ENCODE measurements at regions not wholly inside any gene's neighbourhood (a gene's known extent, or its start where the extent isn't known, plus 50 kb on each side); places are given as distances from the start of the nearest gene placed in this dataset.

DNA sequence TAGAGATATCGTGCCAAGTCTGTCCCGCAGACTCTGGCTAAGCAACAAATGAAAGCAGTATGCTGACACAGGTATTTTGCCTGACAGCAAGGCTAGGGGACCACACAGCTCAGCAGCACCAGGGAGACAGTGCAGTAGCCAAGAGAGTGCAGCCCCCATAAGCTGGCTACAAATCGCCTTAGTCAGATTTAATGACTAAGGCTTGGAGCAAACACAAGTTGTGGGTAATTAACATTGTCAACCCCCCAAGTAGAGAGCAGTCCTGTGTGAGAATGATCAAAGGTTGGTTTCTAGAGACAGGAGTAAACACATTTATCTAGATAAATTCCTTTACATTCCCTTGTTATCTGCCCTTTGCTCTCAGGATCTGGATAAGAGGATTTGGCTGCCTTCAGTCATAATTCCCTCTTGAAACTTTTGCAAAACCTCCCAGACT lies 1434.5 kb upstream of the CDH6 start:
- in situ Hi-C loops (cut with MboI; ENCODE audit: low pct_ligation_motif_present in 1 of 4, low pct_unique_long_range_greater_than_20kb in 1 of 4, low sequenced_read_pairs in 3 of 4) (no loop called here), intact Hi-C loops (cut with DNase I; ENCODE audit: low total_unique reads) (no loop called here)
- no peak overlapping the region for H3K27ac ChIP-seq
- no peaks in the 10 kb centered on the region for H3K36me3 ChIP-seq
- TF ChIP-seq, protein P1, sequence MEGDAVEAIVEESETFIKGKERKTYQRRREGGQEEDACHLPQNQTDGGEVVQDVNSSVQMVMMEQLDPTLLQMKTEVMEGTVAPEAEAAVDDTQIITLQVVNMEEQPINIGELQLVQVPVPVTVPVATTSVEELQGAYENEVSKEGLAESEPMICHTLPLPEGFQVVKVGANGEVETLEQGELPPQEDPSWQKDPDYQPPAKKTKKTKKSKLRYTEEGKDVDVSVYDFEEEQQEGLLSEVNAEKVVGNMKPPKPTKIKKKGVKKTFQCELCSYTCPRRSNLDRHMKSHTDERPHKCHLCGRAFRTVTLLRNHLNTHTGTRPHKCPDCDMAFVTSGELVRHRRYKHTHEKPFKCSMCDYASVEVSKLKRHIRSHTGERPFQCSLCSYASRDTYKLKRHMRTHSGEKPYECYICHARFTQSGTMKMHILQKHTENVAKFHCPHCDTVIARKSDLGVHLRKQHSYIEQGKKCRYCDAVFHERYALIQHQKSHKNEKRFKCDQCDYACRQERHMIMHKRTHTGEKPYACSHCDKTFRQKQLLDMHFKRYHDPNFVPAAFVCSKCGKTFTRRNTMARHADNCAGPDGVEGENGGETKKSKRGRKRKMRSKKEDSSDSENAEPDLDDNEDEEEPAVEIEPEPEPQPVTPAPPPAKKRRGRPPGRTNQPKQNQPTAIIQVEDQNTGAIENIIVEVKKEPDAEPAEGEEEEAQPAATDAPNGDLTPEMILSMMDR (IDR thresholded peaks at IDR 0.05) = no peak
- TF ChIP-seq POLR2AphosphoS5 (IDR thresholded peaks at IDR 0.05) (no peak), EP300 (IDR thresholded peaks at IDR 0.05; ENCODE audit: low read depth) (no peak)
- H3K4me1 ChIP-seq = no peaks in the 10 kb centered on the region
- H3K4me3 ChIP-seq = no peak overlapping the region
- no peaks in the 10 kb centered on the region for H3K27me3 ChIP-seq
- DNase-seq = no peak
- H3K9me3 ChIP-seq = no peaks in the 10 kb centered on the region
- 60 to 82% methylated on average over 2 to 3 of the region's 3 CpGs for WGBS, 2 donors (ENCODE audit: low coverage in 1 of 2)

DNA sequence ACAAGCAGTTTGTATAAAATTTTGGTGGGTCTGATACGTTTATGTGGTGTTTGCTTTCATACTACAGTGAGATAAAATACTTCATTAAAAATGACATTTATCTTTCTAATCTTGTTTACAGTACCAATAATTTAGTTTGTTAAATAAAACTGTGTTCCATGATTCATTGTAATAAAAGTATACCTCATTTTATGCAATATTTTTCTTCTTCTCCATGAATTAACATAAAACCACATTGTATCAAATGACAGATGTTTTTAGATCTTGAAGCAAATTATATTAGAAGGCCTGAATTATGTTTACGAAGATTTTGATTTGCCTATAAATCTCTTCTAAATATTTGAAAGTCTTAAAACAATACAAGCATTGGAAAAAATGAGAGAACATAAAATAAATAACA lies 1443.0 kb upstream of the CDH6 start:
- no peak for DNase-seq
- Histone ChIP-seq H3K4me3 (no peak overlapping the region), H3K9me3 (no peaks in the 10 kb centered on the region), H3K36me3 (no peaks in the 10 kb centered on the region), H3K27ac (no peak overlapping the region), H3K4me1 (no peaks in the 10 kb centered on the region), H3K27me3 (no peaks in the 10 kb centered on the region)
- intact Hi-C loops (cut with DNase I; ENCODE audit: low total_unique reads) (no loop called here), in situ Hi-C loops (cut with MboI; ENCODE audit: low pct_ligation_motif_present in 1 of 4, low pct_unique_long_range_greater_than_20kb in 1 of 4, low sequenced_read_pairs in 3 of 4) (no loop called here)
- TF ChIP-seq EP300 (IDR thresholded peaks at IDR 0.05; ENCODE audit: low read depth) = no peak
- TF ChIP-seq POLR2AphosphoS5 (IDR thresholded peaks at IDR 0.05) = no peak
- no peak for TF ChIP-seq POLR2A (IDR thresholded peaks at IDR 0.05)
- TF ChIP-seq, protein P1 (IDR thresholded peaks at IDR 0.05) = no peak
- 29 to 46% methylated on average over 2 of the region's 2 CpGs for WGBS, 2 donors (ENCODE audit: low coverage in 1 of 2)

DNA sequence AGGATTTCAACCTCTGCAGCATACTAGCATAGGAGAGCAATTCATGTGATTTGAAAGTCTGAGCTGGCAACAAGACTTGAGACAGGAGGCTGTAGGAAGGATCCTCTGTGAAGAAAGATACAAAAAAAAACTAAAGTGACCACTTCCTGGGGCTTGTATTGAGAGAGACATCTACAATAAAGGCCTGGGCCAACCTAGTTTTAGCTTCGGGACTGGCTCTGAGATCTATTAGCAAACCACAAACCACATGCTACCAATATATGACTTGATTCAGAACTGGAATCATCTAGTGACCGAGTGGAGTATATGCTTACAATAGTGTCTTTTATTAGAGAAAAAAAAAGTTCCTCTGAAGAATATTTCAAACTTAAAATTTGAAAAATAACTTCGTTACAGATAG lies 1448.9 kb upstream of the CDH6 start:
- no peak overlapping the region for H3K4me3 ChIP-seq
- no peak for TF ChIP-seq POLR2A (IDR thresholded peaks at IDR 0.05)
- TF ChIP-seq EP300 (IDR thresholded peaks at IDR 0.05; ENCODE audit: low read depth) = no peak
- TF ChIP-seq, protein P1 (IDR thresholded peaks at IDR 0.05) = no peak
- TF ChIP-seq POLR2AphosphoS5 (IDR thresholded peaks at IDR 0.05) = no peak
- no peaks in the 10 kb centered on the region for H3K9me3 ChIP-seq
- DNase-seq = no peak
- in situ Hi-C loops (cut with MboI; ENCODE audit: low pct_ligation_motif_present in 1 of 4, low pct_unique_long_range_greater_than_20kb in 1 of 4, low sequenced_read_pairs in 3 of 4) (no loop called here), intact Hi-C loops (cut with DNase I; ENCODE audit: low total_unique reads) (no loop called here)
- no peaks in the 10 kb centered on the region for H3K27me3 ChIP-seq
- WGBS, 2 donors (ENCODE audit: low coverage in 1 of 2) = 64 to 67% methylated on average over 3 of the region's 3 CpGs
- H3K36me3 ChIP-seq = no peaks in the 10 kb centered on the region
- H3K4me1 ChIP-seq = no peaks in the 10 kb centered on the region
- H3K27ac ChIP-seq = no peak overlapping the region

DNA sequence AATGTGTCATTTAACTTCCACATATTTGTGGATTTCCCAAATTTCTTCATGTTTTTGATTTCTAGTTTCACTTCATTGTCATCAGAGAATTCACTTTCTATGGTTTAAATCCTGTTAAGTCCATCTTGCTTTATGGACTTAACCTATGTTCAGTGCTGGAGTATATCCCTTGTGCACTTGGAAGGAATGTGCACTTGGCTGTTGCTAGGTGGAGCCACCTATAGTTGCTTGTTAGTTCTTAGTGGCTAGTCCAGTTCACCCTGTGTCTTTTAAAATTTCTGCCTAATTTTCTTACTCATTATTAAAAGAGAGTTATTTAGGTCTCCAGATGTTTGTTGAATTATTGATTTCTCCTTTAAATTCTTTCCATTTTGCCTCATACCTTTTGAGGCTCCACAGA lies 1472.5 kb upstream of the CDH6 start:
- Histone ChIP-seq H3K36me3 (no peaks in the 10 kb centered on the region), H3K27ac (no peak overlapping the region), H3K9me3 (no peaks in the 10 kb centered on the region), H3K27me3 (no peaks in the 10 kb centered on the region), H3K4me1 (no peaks in the 10 kb centered on the region), H3K4me3 (no peak overlapping the region)
- in situ Hi-C loops (cut with MboI; ENCODE audit: low pct_ligation_motif_present in 1 of 4, low pct_unique_long_range_greater_than_20kb in 1 of 4, low sequenced_read_pairs in 3 of 4) = no loop called here
- DNase-seq = no peak
- TF ChIP-seq POLR2A (IDR thresholded peaks at IDR 0.05) = no peak
- intact Hi-C loops (cut with DNase I; ENCODE audit: low total_unique reads) = no loop called here

DNA sequence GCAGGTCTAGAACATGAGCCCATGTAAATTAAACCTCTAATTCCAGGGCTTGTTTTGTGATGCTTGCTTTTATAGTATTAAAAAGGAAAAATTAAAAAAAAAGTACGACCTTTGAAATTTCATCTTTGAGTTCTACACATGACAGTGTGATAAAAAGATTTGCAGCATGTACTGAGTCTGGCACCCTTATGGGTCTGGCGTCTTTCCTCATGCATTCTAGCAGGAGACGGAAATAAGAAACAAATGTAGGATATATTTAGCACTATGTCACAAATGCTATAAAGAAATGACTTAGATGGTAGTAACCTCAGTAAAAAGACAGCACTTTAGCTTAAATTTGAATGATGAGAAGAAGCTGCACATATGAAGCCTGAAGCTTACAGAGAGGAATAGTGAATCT lies 1474.3 kb upstream of the CDH6 start:
- TF ChIP-seq POLR2AphosphoS5 (IDR thresholded peaks at IDR 0.05) = no peak
- intact Hi-C loops (cut with DNase I; ENCODE audit: low total_unique reads) (no loop called here), in situ Hi-C loops (cut with MboI; ENCODE audit: low pct_ligation_motif_present in 1 of 4, low pct_unique_long_range_greater_than_20kb in 1 of 4, low sequenced_read_pairs in 3 of 4) (no loop called here)
- Histone ChIP-seq H3K4me3 (no peak overlapping the region), H3K9me3 (no peaks in the 10 kb centered on the region), H3K4me1 (no peaks in the 10 kb centered on the region), H3K27ac (no peak overlapping the region), H3K36me3 (no peaks in the 10 kb centered on the region), H3K27me3 (no peaks in the 10 kb centered on the region)
- no peak for DNase-seq
- WGBS, 2 donors (ENCODE audit: low coverage in 1 of 2) = 42 to 71% methylated on average over 3 of the region's 3 CpGs
